Suppressor macrophage treated with lipopolysaccharide for 4 hours (primary cell): ENCODE measurements at regions not wholly inside any gene's neighbourhood (a gene's known extent, or its start where the extent isn't known, plus 50 kb on each side); places are given as distances from the start of the nearest gene placed in this dataset.
"Not testable (repeated sequence)": the region's sequence is repeated elsewhere in the genome, so short reads cannot be mapped to it uniquely, and the experiment has no call there.

Experiments used
- DNase-seq: peaks from one replicate; pipeline ENCODE4 v3.0.0-alpha.2; 2020

GRCh38 chr2:175827856-175828255, 174.2 kb downstream of the LNPK start:
- no peak for DNase-seq

- DNase-seq, result no peak
Observed at GRCh38 chr2:175824243-175824642, 177.8 kb downstream of the LNPK start.

- DNase-seq, result no peak
Observed at GRCh38 chr2:175823707-175824073, 178.4 kb downstream of the LNPK start.

GRCh38 chr2:175823002-175823706, 178.9 kb downstream of the LNPK start:
- no peak for DNase-seq

- no peak for DNase-seq
Observed at GRCh38 chr2:175817221-175817620, 184.8 kb downstream of the LNPK start.

GRCh38 chr2:175815537-175815936, 186.5 kb downstream of the LNPK start:
- no peak for DNase-seq

GRCh38 chr2:175811971-175812370, 190.1 kb downstream of the LNPK start:
- DNase-seq, result no peak

- no peak for DNase-seq
Observed at GRCh38 chr2:175808858-175809257, 193.2 kb downstream of the LNPK start.

- no peak for DNase-seq
Observed at GRCh38 chr2:175808078-175808477, 194.0 kb downstream of the LNPK start.

GRCh38 chr2:175807031-175807873, 194.8 kb downstream of the LNPK start:
- no peak for DNase-seq

GRCh38 chr2:175806570-175806969, 195.5 kb downstream of the LNPK start:
- no peak for DNase-seq

- DNase-seq, result no peak
Observed at GRCh38 chr2:175806125-175806490, 196.0 kb downstream of the LNPK start.

GRCh38 chr2:175805442-175806124, 196.5 kb downstream of the LNPK start:
- no peak for DNase-seq

GRCh38 chr2:175804122-175804521, 197.9 kb downstream of the LNPK start:
- no peak for DNase-seq

- DNase-seq, result not testable (repeated sequence)
Observed at GRCh38 chr2:175796422-175796821, 205.6 kb downstream of the LNPK start.

GRCh38 chr2:175793648-175794047, 208.4 kb downstream of the LNPK start:
- no peak for DNase-seq

GRCh38 chr2:175792881-175793280, 209.2 kb downstream of the LNPK start:
- DNase-seq, result no peak

- no peak for DNase-seq
Observed at GRCh38 chr2:175792199-175792598, 209.9 kb downstream of the LNPK start.

GRCh38 chr2:175786471-175787124, 215.5 kb downstream of the LNPK start:
- no peak for DNase-seq

- DNase-seq, result not testable (repeated sequence)
Observed at GRCh38 chr2:175777337-175777736, 224.7 kb downstream of the LNPK start.

GRCh38 chr2:175769200-175769599, 232.9 kb downstream of the LNPK start:
- DNase-seq, result no peak

- no peak for DNase-seq
Observed at GRCh38 chr2:175766880-175767279, 235.2 kb downstream of the LNPK start.

GRCh38 chr2:175755656-175756386, 246.2 kb downstream of the LNPK start:
- DNase-seq, result no peak
